ENCODE measurements at regions not wholly inside any gene's neighbourhood (a gene's known extent, or its start where the extent isn't known, plus 50 kb on each side); places are given as distances from the start of the nearest gene placed in this dataset.

DNA sequence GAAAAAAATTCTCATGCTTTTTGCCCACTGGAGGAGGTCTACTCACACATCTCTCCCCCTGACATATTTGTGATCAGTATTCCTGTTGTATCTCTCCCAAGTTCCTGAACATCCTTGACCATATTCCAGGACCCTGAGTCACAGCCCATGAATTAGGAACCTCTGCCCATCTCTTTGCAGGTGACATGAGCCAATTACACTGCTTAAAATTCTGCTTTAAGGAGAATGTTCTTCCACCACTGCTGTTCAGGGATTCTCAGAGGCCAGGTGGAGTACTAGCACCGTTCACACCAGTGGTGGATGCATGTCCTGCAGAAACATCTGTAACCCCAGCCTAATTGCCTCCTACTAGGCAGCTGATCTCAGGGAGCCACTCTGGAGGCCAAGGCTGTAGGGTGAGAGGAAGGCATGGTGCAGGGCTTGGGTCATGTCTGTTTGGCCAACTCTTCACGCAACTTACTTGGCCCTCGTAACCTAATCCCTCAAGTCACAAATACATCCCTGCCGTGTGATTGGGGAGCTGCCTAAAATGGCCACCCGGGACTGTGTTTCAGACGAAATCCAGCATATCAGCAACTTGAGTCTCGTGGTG is 104.8 kb downstream of the GGTLC2 start:
- TF ChIP-seq, protein P1, sequence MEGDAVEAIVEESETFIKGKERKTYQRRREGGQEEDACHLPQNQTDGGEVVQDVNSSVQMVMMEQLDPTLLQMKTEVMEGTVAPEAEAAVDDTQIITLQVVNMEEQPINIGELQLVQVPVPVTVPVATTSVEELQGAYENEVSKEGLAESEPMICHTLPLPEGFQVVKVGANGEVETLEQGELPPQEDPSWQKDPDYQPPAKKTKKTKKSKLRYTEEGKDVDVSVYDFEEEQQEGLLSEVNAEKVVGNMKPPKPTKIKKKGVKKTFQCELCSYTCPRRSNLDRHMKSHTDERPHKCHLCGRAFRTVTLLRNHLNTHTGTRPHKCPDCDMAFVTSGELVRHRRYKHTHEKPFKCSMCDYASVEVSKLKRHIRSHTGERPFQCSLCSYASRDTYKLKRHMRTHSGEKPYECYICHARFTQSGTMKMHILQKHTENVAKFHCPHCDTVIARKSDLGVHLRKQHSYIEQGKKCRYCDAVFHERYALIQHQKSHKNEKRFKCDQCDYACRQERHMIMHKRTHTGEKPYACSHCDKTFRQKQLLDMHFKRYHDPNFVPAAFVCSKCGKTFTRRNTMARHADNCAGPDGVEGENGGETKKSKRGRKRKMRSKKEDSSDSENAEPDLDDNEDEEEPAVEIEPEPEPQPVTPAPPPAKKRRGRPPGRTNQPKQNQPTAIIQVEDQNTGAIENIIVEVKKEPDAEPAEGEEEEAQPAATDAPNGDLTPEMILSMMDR (IDR thresholded peaks at IDR 0.05), result no peak
- TF ChIP-seq EP300 (IDR thresholded peaks at IDR 0.05), result no peak

All from ovary (tissue), 3 donors.